Testis (tissue), 2 donors: ENCODE measurements at regions not wholly inside any gene's neighbourhood (a gene's known extent, or its start where the extent isn't known, plus 50 kb on each side); places are given as distances from the start of the nearest gene placed in this dataset.

Experiments used
- DNase-seq: peaks from one replicate; pipeline ENCODE4 v3.0.0-alpha.2; 2019
- H3K27ac ChIP-seq, 2 donors: fragments of 200-600 bp; sonication (generic); one replicate each; pipeline ENCODE4 v1.5.1; 2019
- H3K27me3 ChIP-seq: fragments of 200-600 bp; sonication (generic); one replicate; pipeline ENCODE4 v1.5.1; 2019
- H3K36me3 ChIP-seq: fragments of 200-600 bp; sonication (generic); one replicate; pipeline ENCODE4 v1.5.1; 2017; ENCODE audit warnings: low read depth; ENCODE audit errors: missing control alignments
- H3K4me1 ChIP-seq: fragments of 200-600 bp; sonication (generic); one replicate; pipeline ENCODE4 v1.5.1; 2019
- H3K4me3 ChIP-seq, 2 donors: fragments of 200-600 bp; sonication (generic); one replicate each; pipeline ENCODE4 v1.5.1; 2017 to 2019
- H3K9me3 ChIP-seq: fragments of 200-600 bp; sonication (generic); one replicate; pipeline ENCODE4 v1.5.1; 2017
- CTCF ChIP-seq, 3 experiments: fragments of 450-650 bp in 2 of 3; fragments of 200-600 bp in 1 of 3; sonication (generic) in 1 of 3; IDR thresholded peaks; one replicate each; pipeline ENCODE4 v1.5.1; 2016 to 2019; ENCODE audit warnings: antibody characterized with exemption in 3 of 3, mild to moderate bottlenecking in 2 of 3, moderate library complexity in 1 of 3
- POLR2A ChIP-seq: fragments of 450-650 bp; IDR thresholded peaks from one replicate; pipeline ENCODE4 v1.6.1; 2017; ENCODE audit warnings: antibody characterized with exemption, mild to moderate bottlenecking, moderate library complexity
- WGBS, 2 donors: methylation state at CpG; one replicate each; pipeline ENCODE4 v1.1.5; 2018; 5-methylcytosine and 5-hydroxymethylcytosine counted together
- intact Hi-C: fragments of 100-400 bp; cut with DNase I; formaldehyde crosslinking; loops from one replicate; pipeline ENCODE4 v1.15.1; 2023; ENCODE audit warnings: low total_unique reads

DNA sequence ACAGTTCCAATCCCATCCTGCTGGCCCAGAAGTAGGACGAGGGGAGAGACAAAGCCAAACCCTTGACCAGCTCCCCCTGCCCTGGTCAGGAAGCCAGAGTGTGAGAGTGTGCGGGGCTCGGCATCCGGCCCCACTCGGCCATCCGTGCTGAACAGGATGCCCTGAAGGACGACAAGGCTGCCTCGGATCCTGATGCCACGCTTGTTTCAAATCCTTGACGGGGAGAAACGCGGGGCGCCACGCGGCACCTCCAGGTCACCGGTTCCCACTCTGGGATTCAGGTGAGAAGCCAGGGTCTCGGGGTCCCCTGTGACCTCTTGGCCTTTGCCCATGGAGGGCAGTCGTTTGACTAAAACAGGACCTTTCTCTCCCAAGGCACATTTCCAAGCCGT is 167.8 kb downstream of the BRD1 start:
- Histone ChIP-seq H3K9me3 (no peaks in the 10 kb centered on the region), H3K36me3 (no peaks in the 10 kb centered on the region), H3K27me3 (no peaks in the 10 kb centered on the region), H3K4me1 (no peaks in the 10 kb centered on the region), H3K4me3 (no peak overlapping the region), H3K27ac (no peak overlapping the region)
- TF ChIP-seq CTCF (IDR thresholded peaks at IDR 0.05) (no peak), POLR2A (no peak)
- intact Hi-C loops, result no loop called here
- DNase-seq, result no peak
- WGBS, 2 donors, result 74 to 80% methylated on average over 9 to 19 of the region's 19 CpGs

- no peak for DNase-seq
- no peak for TF ChIP-seq POLR2A
- TF ChIP-seq CTCF (IDR thresholded peaks at IDR 0.05), result no peak
- no peak overlapping the region for H3K4me3 ChIP-seq
- H3K9me3 ChIP-seq, result no peaks in the 10 kb centered on the region
- H3K27ac ChIP-seq, result no peak overlapping the region
- WGBS, 2 donors, result 73 to 74% methylated on average over 8 to 19 of the region's 19 CpGs
- H3K36me3 ChIP-seq, result no peaks in the 10 kb centered on the region
- no peaks in the 10 kb centered on the region for H3K4me1 ChIP-seq
- no peaks in the 10 kb centered on the region for H3K27me3 ChIP-seq
- intact Hi-C loops, result no loop called here
These were observed 168.3 kb downstream of the BRD1 start for GRCh38 chr22:49659281-49659923.

DNA sequence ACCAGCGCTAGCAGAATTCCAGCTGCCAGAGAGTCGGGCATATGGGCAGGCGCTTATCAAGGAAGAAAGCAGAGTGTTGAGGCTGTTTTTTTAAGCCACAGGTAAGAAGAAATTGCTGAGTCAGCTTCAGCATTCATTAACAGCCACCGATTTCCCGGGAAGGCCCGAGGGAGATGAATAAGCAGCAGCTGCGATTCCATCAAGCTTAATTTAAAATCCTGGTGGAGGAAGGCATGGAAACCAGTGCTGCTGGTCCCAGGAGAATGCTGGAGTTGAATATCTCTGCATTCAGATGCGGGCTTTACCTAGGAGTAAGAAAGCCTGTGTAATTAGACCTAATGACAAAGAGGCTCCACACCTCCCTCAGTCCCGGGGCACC is 168.8 kb downstream of the BRD1 start:
- Histone ChIP-seq H3K4me1 (no peaks in the 10 kb centered on the region), H3K36me3 (no peaks in the 10 kb centered on the region), H3K4me3 (no peak overlapping the region), H3K27ac (no peak overlapping the region), H3K9me3 (no peaks in the 10 kb centered on the region), H3K27me3 (no peaks in the 10 kb centered on the region)
- DNase-seq, result no peak
- intact Hi-C loops, result no loop called here
- TF ChIP-seq CTCF (IDR thresholded peaks at IDR 0.05), result no peak
- no peak for TF ChIP-seq POLR2A
- WGBS, 2 donors, result 61 to 75% methylated on average over 8 to 9 of the region's 9 CpGs

DNA sequence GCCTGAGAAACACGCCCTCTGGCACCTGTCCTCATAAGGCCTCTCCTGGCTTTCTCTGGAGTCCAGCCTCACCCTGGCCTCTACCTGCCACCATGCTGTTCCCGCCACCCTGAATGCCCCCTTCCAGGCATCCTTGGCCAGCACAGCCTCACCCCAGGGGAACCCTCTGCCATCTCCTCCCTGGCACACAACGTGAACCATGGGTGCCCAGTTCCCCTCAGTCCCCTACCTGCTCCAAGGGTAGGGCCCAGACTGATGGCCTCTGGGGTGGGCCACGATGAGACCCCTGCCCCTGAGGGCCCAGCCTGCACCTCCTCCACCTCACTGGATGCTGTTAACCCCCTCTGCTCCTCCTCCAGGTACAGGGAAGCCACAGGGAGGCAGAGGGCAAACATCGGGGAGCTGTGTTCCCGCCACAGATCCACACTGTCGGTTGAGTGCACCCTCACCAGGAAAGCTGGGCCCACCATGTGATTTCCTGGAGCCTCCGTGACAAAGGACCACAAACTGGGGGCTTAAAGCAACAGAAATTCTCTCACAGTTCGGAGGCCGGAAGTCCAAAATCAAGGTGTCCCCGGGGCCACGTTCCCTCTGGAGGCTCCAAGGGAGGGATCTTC is 169.6 kb downstream of the BRD1 start:
- H3K4me1 ChIP-seq, result no peaks in the 10 kb centered on the region
- no peaks in the 10 kb centered on the region for H3K27me3 ChIP-seq
- no peak for DNase-seq
- H3K4me3 ChIP-seq, result peak overlapping the region in 1 of 2 donors; percentile 9
- no peak for TF ChIP-seq POLR2A
- no peak for TF ChIP-seq CTCF (IDR thresholded peaks at IDR 0.05)
- WGBS, 2 donors, result 80 to 81% methylated on average over 4 to 12 of the region's 12 CpGs
- no peaks in the 10 kb centered on the region for H3K9me3 ChIP-seq
- H3K36me3 ChIP-seq, result no peaks in the 10 kb centered on the region
- intact Hi-C loops, result no loop called here
- H3K27ac ChIP-seq, result peak overlapping the region in 1 of 2 donors; percentile 19
